HG03565 (cell line): ENCODE measurements at regions not wholly inside any gene's neighbourhood (a gene's known extent, or its start where the extent isn't known, plus 50 kb on each side); places are given as distances from the start of the nearest gene placed in this dataset.

Source experiments
- ATAC-seq: cut with Tn5 transposase; IDR thresholded peaks from one replicate; pipeline ENCODE4 v1.9.1; 2021; ENCODE audit warnings: mild to moderate bottlenecking, moderate library complexity; ENCODE audit not compliant: unreplicated experiment

- no peak for ATAC-seq
Observed at GRCh38 chr5:20494706-20495105, 506.7 kb upstream of the CDH18 start.

DNA sequence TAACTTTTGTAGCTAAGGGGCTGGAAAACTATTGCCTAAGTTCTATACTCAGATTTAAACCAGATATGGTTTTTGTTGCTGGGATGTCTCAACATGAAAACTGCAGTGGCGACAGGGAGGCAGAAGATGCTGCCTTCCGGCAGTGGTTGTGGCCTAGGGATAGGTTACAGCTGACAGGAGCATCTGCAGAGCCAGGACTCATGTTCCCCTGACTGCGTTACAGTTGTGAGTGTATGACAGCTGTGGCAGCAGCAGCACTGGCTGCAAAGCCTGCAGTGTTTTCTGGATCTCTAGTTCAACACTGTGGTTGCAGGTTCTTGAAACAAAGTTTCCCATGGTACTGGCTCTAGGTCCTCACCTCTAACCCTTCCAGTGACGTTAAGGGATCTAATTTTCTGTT, 498.8 kb upstream of the CDH18 start:
- ATAC-seq, result no peak

DNA sequence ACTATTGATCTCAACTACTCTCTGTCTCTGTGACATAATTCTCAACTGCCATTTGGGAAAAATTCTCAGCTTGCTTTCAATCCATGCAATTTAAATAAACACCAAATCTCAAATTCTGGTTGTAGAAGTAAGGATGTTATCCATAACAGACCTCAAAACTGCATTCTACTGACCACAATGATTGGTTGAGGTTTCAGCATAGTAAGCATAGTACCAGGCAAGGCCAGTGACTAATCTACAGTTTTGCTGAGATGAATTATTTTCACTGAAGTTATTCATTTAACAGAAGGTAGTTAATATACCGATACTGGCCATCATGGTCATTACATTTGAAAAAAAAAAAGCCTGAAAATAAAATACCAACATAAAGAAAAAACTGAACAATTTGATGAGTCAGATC, 488.0 kb upstream of the CDH18 start:
- ATAC-seq, result no peak

GRCh38 chr5:20470997-20471396, 483.0 kb upstream of the CDH18 start:
- ATAC-seq, result no peak

DNA sequence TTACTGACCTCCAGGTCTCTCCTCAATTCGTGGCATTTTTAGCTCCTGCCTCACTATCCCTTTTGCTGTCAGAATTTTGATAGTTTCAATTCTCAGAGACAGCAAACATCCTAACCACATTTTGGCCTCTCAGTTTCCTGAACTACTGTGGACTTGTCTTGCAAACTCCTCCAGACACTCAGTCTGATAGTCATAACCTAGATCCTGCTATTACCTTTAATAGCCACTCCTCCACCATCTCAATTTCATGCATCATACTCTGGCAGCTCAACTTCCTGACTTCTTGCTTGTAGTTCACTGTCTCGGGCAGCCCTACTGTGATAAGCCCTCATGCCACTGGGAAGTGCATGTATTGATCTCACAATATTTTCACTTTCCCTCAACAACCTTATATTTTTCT, 481.8 kb upstream of the CDH18 start:
- no peak for ATAC-seq

DNA sequence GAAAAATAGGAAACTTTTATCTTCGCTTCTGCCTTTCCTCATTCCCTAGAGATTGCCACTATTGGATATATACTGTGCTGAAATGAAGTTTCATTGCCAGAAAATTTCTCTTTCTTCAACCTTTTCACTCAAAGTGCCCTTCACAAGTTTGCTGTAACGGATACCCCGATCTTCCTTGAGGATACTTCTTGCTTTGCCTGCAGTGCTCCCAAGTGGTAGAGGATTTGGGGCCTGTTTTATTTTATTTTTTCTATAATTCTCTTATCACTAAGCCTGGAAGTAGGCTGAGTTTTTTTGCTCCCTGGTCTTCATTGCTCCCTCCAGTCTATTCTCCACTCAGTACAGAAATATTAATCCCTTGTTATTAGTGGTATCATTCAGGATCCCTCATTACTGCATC, 481.4 kb upstream of the CDH18 start:
- no peak for ATAC-seq

DNA sequence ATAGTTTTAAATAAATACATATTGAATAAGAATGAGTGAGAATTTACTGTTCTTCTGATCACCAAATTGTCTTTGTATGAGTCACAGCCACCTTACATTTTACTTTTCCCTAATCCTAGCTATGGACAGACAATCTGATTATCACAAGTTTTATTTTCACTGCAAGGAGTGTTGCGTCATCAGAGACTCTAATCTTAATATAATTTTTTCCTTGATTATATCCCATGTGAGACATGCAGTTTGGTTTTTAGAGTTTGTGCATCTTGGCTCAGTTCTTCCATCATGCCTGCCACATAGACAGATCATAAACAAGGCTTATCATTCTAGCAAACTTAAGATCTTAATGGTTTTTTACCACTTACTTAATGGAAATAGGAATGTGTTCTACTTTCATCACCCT, 478.5 kb upstream of the CDH18 start:
- ATAC-seq, result no peak

GRCh38 chr5:20463206-20463605, 475.2 kb upstream of the CDH18 start:
- no peak for ATAC-seq

DNA sequence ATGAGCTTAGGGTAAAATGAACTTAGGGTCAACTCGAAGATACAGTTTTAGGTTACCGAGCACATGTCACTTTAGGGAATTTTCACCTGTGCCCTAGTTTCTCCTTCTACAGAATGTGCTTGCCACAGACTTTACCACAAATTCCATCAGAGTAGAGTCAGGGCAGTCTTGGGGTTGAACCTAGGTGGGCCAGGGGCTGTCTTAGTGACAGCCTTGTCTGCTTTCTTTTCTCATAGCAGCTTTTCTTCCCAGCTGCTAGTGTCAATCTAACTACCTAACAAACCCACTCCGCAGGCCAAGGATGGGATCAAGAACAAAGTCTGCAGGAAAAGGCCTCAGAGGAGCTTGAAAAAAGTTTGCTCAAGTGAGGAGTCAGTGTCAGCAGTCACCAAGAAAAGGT, 458.1 kb upstream of the CDH18 start:
- no peak for ATAC-seq

- no peak for ATAC-seq
Observed at GRCh38 chr5:20445326-20445860, 457.4 kb upstream of the CDH18 start.

- no peak for ATAC-seq
Observed at GRCh38 chr5:20434786-20435185, 446.8 kb upstream of the CDH18 start.

DNA sequence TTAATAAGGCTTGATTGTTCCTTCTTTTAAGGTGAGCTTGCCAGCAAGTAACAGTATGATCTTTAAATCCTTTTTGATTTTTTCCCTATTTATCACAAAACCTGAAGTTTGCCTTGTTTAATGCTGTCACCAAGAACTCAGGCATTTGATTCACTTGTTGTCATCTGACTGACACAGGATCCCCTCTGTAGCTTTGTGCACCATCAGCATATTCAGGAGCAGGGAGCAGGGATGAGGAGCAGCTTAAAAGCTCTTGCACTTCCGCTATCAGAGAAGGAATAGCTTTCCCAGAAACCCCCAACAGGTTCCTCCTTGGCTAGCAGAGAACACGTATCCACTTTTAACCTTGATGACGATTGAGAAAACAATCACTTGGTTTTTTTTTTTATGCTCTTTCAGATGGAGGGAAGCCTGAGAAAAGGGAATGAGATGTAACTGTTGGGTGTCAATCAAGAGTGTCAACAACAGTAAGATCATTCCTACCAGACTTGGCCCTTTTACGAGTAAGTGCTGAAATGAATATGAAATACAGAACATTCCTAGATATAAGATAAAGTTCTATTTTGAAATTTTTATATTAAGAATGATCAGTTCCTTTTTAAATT, 433.1 kb upstream of the CDH18 start:
- no peak for ATAC-seq
